ENCODE measurements at regions not wholly inside any gene's neighbourhood (a gene's known extent, or its start where the extent isn't known, plus 50 kb on each side); places are given as distances from the start of the nearest gene placed in this dataset.

DNA sequence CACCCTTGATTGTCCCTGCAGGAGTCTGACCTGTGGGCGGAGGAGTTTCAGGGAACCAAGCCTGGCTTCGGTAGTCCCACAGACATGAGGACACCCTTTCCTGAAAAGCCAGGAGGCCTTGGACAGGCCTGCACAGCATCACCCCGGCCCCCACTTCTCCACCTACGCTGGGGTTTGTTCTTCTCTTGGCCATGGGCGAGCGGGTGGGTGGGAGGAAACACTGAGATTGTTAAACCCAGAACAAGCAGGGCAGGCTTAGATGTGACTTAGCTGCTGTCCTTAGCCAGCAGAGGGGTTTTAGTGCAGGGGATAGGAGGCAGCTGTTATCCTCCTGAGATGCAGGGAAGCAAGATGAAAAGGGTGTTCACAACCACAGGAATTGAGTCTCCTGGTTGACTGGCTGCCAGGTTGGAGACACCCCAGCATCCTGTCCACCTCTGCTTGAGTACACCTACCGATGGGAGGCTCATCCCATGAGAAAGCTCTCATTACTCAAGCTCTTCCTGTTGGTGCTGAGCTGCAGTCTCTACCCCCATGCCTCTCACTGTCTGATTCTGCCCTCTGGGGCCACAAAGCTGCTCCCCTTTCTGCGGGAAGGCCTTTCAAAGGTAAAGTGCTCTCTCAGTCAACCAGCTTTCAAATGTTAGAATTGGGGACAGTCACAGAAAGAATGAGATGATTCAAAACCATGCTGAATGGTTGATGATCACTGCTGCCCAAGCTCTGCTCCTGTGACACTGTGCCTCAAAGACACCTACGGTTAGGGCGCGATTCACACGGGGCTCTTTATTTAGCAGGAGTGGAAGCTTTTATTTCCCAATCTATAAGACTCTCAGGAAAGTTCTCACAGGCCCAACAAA, 86.3 kb downstream of the IRF2BPL start:
- WGBS, result 83% methylated on average over 12 of the region's 12 CpGs
- Histone ChIP-seq H3K27ac (ENCODE audit: low read depth in 1 of 2, low read length in 1 of 2) (no peak overlapping the region), H3K9me3 (ENCODE audit: control insufficient read depth in 2 of 2, insufficient read depth in 1 of 2, low read length in 1 of 2) (no peaks in the 10 kb centered on the region), H3K4me3 (ENCODE audit: low read length in 2 of 2) (no peak overlapping the region), H3K27me3 (ENCODE audit: control insufficient read depth in 2 of 2, insufficient read depth in 1 of 2, low read length in 1 of 2) (no peaks in the 10 kb centered on the region), H3K36me3 (ENCODE audit: control insufficient read depth in 2 of 2, insufficient read depth in 2 of 2, low read length in 1 of 2) (no peaks in the 10 kb centered on the region), H3K4me1 (ENCODE audit: control insufficient read depth in 2 of 2, insufficient read depth in 2 of 2, low read length in 2 of 2) (peaks cover 7 to 30% of the 10 kb centered on the region in 2 donors)
- no peak for DNase-seq (ENCODE audit: low read depth in 6 of 9, low spot score in 9 of 9)

- no peaks in the 10 kb centered on the region for H3K9me3 ChIP-seq (ENCODE audit: control insufficient read depth in 2 of 2, insufficient read depth in 1 of 2, low read length in 1 of 2)
- 96% methylated on average over 7 of the region's 7 CpGs for WGBS
- H3K27me3 ChIP-seq (ENCODE audit: control insufficient read depth in 2 of 2, insufficient read depth in 1 of 2, low read length in 1 of 2), result no peaks in the 10 kb centered on the region
- no peaks in the 10 kb centered on the region for H3K36me3 ChIP-seq (ENCODE audit: control insufficient read depth in 2 of 2, insufficient read depth in 2 of 2, low read length in 1 of 2)
- peaks cover 1 to 23% of the 10 kb centered on the region in 2 donors for H3K4me1 ChIP-seq (ENCODE audit: control insufficient read depth in 2 of 2, insufficient read depth in 2 of 2, low read length in 2 of 2)
- no peak for DNase-seq (ENCODE audit: low read depth in 6 of 9, low spot score in 9 of 9)
- H3K27ac ChIP-seq (ENCODE audit: low read depth in 1 of 2, low read length in 1 of 2), result no peak overlapping the region
- H3K4me3 ChIP-seq (ENCODE audit: low read length in 2 of 2), result no peak overlapping the region
These were observed 87.0 kb downstream of the IRF2BPL start for GRCh38 chr14:76941544-76941943.

DNA sequence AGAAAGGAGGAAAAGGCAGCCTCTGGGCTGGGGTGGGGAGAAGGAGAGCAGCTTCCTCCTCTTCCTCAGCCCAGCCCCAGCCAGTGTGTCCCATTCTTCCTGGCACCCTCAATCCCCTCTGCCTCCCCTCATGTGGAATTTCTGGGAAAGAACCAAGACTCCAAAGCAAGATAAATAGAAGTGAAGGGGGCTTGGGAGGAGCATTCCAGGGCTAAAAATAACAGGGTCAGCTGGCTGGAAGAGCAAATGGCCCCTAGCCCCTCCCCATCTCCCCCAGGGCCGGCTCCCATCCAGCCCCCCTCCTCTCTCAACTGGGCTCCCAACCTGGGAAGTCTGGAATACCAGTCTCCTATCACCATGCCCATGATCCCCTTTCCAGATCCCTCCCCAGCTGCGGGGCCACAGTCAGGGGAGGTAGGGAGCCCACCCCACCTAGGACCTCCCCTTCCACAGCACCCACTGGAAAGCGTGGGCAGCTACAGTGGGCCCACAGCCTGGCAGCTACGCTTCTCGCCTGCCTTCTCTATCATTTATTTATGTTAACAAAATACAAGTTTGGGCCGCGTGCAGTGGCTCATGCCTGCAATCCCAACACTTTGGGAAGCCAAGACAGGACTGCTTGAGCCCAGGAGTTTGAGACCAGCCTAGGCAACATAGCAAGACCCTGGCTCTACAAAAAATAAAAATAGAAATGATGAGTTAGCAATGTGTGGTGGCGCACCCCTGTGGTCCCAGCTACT, 88.3 kb downstream of the IRF2BPL start:
- H3K4me3 ChIP-seq (ENCODE audit: low read length in 2 of 2), result no peak overlapping the region
- no peaks in the 10 kb centered on the region for H3K36me3 ChIP-seq (ENCODE audit: control insufficient read depth in 2 of 2, insufficient read depth in 2 of 2, low read length in 1 of 2)
- 98% methylated on average over 8 of the region's 8 CpGs for WGBS
- no peak overlapping the region for H3K27ac ChIP-seq (ENCODE audit: low read depth in 1 of 2, low read length in 1 of 2)
- H3K4me1 ChIP-seq (ENCODE audit: control insufficient read depth in 2 of 2, insufficient read depth in 2 of 2, low read length in 2 of 2), result peaks cover 0 to 22% of the 10 kb centered on the region in 2 donors
- H3K27me3 ChIP-seq (ENCODE audit: control insufficient read depth in 2 of 2, insufficient read depth in 1 of 2, low read length in 1 of 2), result no peaks in the 10 kb centered on the region
- DNase-seq (ENCODE audit: low read depth in 6 of 9, low spot score in 9 of 9), result no peak
- H3K9me3 ChIP-seq (ENCODE audit: control insufficient read depth in 2 of 2, insufficient read depth in 1 of 2, low read length in 1 of 2), result no peaks in the 10 kb centered on the region

DNA sequence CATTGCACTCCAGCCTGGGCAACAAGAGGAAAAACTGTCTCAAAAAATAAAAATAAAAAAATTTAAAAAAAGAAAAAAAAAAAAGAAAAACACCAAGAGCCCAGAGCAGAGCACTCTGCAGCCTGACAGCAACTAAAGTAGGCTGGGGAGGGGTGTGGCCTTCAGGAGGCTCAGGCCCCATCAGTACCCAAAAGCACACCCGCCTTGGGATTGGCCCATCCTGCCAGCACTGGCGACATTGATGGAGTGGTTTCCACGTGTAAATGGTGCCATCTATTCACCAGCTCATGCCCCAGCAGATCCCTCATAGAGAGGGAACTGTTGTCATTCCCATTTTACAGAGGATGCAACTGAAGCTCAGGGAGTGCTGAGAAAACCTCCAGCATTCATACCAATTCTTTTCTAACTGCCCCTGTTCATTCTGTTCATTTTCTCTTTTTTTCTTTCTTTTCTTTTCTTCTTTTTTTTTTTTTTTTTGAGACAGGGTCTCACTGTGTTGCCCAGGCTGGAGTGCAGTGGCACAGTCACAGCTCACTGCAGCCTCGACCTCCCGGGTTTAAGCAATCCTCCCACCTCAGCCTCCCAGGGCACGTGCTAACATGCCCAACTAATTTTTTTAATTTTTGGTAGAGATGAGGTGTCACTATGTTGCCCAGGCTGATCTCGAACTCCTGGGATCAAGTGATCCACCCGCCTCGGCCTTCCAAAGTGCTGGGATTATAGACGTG, 89.3 kb downstream of the IRF2BPL start:
- Histone ChIP-seq H3K27ac (ENCODE audit: low read depth in 1 of 2, low read length in 1 of 2) (no peak overlapping the region), H3K4me1 (ENCODE audit: control insufficient read depth in 2 of 2, insufficient read depth in 2 of 2, low read length in 2 of 2) (peaks cover 0 to 18% of the 10 kb centered on the region in 2 donors), H3K27me3 (ENCODE audit: control insufficient read depth in 2 of 2, insufficient read depth in 1 of 2, low read length in 1 of 2) (no peaks in the 10 kb centered on the region), H3K36me3 (ENCODE audit: control insufficient read depth in 2 of 2, insufficient read depth in 2 of 2, low read length in 1 of 2) (no peaks in the 10 kb centered on the region), H3K4me3 (ENCODE audit: low read length in 2 of 2) (no peak overlapping the region), H3K9me3 (ENCODE audit: control insufficient read depth in 2 of 2, insufficient read depth in 1 of 2, low read length in 1 of 2) (no peaks in the 10 kb centered on the region)
- DNase-seq (ENCODE audit: low read depth in 6 of 9, low spot score in 9 of 9), result no peak
- 95% methylated on average over 10 of the region's 10 CpGs for WGBS

GRCh38 chr14:76938092-76938500, 90.4 kb downstream of the IRF2BPL start:
- Histone ChIP-seq H3K4me3 (ENCODE audit: low read length in 2 of 2) (no peak overlapping the region), H3K36me3 (ENCODE audit: control insufficient read depth in 2 of 2, insufficient read depth in 2 of 2, low read length in 1 of 2) (no peaks in the 10 kb centered on the region), H3K27ac (ENCODE audit: low read depth in 1 of 2, low read length in 1 of 2) (no peak overlapping the region), H3K27me3 (ENCODE audit: control insufficient read depth in 2 of 2, insufficient read depth in 1 of 2, low read length in 1 of 2) (no peaks in the 10 kb centered on the region), H3K4me1 (ENCODE audit: control insufficient read depth in 2 of 2, insufficient read depth in 2 of 2, low read length in 2 of 2) (peaks cover 0 to 25% of the 10 kb centered on the region in 2 donors), H3K9me3 (ENCODE audit: control insufficient read depth in 2 of 2, insufficient read depth in 1 of 2, low read length in 1 of 2) (no peaks in the 10 kb centered on the region)
- 98% methylated on average over 3 of the region's 3 CpGs for WGBS
- DNase-seq (ENCODE audit: low read depth in 6 of 9, low spot score in 9 of 9), result no peak

DNA sequence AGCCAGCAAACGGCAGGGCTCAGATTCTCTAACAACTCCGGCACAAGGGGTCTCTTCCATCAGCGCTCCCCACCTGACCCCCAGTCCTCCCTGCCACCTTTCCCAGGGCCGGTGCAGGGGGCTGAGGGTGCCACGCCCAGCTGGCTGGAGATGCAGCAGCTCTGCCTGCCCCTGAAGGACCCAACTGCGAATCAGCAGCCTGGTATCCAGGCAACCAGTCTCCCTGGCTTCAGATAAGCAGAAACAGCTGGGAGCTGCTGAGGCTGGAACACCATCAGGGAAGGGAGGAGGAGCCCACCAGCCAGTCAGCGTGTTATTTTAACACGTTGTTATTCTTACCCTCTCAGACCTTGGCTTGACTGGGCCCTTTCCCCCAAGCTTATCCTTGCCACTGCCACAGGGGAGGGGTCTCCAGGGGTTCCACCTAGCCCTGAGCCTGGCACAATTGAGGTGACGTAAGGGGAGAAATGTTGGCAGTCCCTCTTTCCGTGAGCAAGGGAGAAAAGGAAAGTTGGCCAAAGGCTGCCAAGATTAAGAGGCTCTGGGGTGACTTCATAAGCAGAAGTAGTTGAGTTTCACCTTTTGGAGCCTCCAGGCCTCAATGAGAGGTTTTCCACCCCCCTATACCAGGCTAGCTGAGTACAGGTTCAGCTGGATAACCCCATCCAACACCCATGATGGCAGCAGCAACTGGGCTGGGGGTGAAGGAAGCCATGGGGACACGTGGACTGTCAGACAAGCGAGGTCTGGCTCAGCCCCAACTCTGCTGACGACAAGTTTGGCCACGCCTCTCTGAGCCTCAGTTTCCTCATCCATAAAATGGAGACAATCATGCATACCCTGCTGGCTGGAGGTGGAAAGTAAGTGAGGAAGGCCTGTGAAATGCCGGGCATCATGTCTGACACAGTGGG, 91.1 kb downstream of the IRF2BPL start:
- H3K27ac ChIP-seq (ENCODE audit: low read depth in 1 of 2, low read length in 1 of 2), result no peak overlapping the region
- WGBS, result 89% methylated on average over 15 of the region's 15 CpGs
- H3K9me3 ChIP-seq (ENCODE audit: control insufficient read depth in 2 of 2, insufficient read depth in 1 of 2, low read length in 1 of 2), result no peaks in the 10 kb centered on the region
- no peaks in the 10 kb centered on the region for H3K36me3 ChIP-seq (ENCODE audit: control insufficient read depth in 2 of 2, insufficient read depth in 2 of 2, low read length in 1 of 2)
- no peaks in the 10 kb centered on the region for H3K27me3 ChIP-seq (ENCODE audit: control insufficient read depth in 2 of 2, insufficient read depth in 1 of 2, low read length in 1 of 2)
- peaks cover 0 to 28% of the 10 kb centered on the region in 2 donors for H3K4me1 ChIP-seq (ENCODE audit: control insufficient read depth in 2 of 2, insufficient read depth in 2 of 2, low read length in 2 of 2)
- H3K4me3 ChIP-seq (ENCODE audit: low read length in 2 of 2), result no peak overlapping the region
- DNase-seq (ENCODE audit: low read depth in 6 of 9, low spot score in 9 of 9), result no peak

DNA sequence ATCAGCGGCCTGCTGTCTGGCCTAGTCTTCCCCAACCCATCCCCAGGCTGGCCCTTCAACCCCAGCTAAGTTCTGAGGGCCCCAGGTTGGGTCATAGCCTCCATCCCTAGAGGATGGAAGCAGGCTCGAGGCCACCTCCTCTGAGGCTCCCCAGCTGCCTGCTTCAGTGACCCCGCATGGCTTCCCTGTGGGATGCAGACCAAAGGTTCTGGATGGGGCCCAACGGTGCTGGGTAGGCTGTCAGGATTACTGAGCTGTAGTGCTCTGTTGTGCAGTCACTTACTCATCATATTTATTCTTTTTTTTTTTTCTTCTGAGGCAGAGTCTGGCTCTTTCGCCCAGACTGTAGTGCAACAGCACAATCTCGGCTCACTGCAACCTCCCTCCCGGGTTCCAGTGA, 92.0 kb downstream of the IRF2BPL start:
- Histone ChIP-seq H3K9me3 (ENCODE audit: control insufficient read depth in 2 of 2, insufficient read depth in 1 of 2, low read length in 1 of 2) (no peaks in the 10 kb centered on the region), H3K27ac (ENCODE audit: low read depth in 1 of 2, low read length in 1 of 2) (no peak overlapping the region), H3K27me3 (ENCODE audit: control insufficient read depth in 2 of 2, insufficient read depth in 1 of 2, low read length in 1 of 2) (no peaks in the 10 kb centered on the region), H3K36me3 (ENCODE audit: control insufficient read depth in 2 of 2, insufficient read depth in 2 of 2, low read length in 1 of 2) (no peaks in the 10 kb centered on the region), H3K4me1 (ENCODE audit: control insufficient read depth in 2 of 2, insufficient read depth in 2 of 2, low read length in 2 of 2) (peaks cover 7 to 28% of the 10 kb centered on the region in 2 donors), H3K4me3 (ENCODE audit: low read length in 2 of 2) (no peak overlapping the region)
- DNase-seq (ENCODE audit: low read depth in 6 of 9, low spot score in 9 of 9), result no peak
- 96% methylated on average over 7 of the region's 7 CpGs for WGBS

DNA sequence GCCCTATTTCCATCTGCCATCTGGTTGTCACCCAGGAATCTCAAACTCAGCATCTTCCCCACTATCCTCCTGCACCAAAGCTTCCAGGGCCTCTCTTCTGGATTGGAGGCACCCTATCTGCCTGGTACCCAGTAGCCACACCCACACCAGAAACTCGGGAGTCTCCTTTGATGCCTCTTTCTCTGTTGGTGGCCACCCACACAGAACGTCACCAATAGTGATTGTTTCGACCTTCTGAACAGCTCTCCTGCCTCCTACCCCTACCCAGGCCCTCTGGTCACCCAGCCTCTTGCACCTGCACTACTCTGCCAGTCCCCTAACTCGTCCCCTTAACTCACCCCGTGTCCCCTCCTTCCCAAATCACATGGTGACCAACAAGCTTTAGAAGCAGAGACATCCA, 95.0 kb downstream of the IRF2BPL start:
- no peak for DNase-seq (ENCODE audit: low read depth in 6 of 9, low spot score in 9 of 9)
- Histone ChIP-seq H3K4me3 (ENCODE audit: low read length in 2 of 2) (no peak overlapping the region), H3K9me3 (ENCODE audit: control insufficient read depth in 2 of 2, insufficient read depth in 1 of 2, low read length in 1 of 2) (no peaks in the 10 kb centered on the region), H3K36me3 (ENCODE audit: control insufficient read depth in 2 of 2, insufficient read depth in 2 of 2, low read length in 1 of 2) (no peaks in the 10 kb centered on the region), H3K4me1 (ENCODE audit: control insufficient read depth in 2 of 2, insufficient read depth in 2 of 2, low read length in 2 of 2) (peaks cover 26 to 52% of the 10 kb centered on the region in 2 donors), H3K27me3 (ENCODE audit: control insufficient read depth in 2 of 2, insufficient read depth in 1 of 2, low read length in 1 of 2) (no peaks in the 10 kb centered on the region), H3K27ac (ENCODE audit: low read depth in 1 of 2, low read length in 1 of 2) (no peak overlapping the region)
- 85% methylated on average over 5 of the region's 5 CpGs for WGBS
